GM21529 (cell line): ENCODE measurements at regions not wholly inside any gene's neighbourhood (a gene's known extent, or its start where the extent isn't known, plus 50 kb on each side); places are given as distances from the start of the nearest gene placed in this dataset.

Experiments
- ATAC-seq: cut with Tn5 transposase; IDR thresholded peaks from one replicate; pipeline ENCODE4 v1.9.1; 2021; ENCODE audit not compliant: unreplicated experiment

GRCh38 chr12:28876196-28876798 lies 272.8 kb upstream of the FAR2 start:
- ATAC-seq, result no peak

GRCh38 chr12:28877854-28878253 lies 271.2 kb upstream of the FAR2 start:
- no peak for ATAC-seq

GRCh38 chr12:28878629-28879028 lies 270.4 kb upstream of the FAR2 start:
- ATAC-seq, result no peak

GRCh38 chr12:28879379-28879778 lies 269.7 kb upstream of the FAR2 start:
- peak; percentile 85 for ATAC-seq

GRCh38 chr12:28882444-28882843 lies 266.6 kb upstream of the FAR2 start:
- ATAC-seq, result no peak

GRCh38 chr12:28883406-28883997 lies 265.6 kb upstream of the FAR2 start:
- no peak for ATAC-seq

- no peak for ATAC-seq
These were observed 264.0 kb upstream of the FAR2 start for GRCh38 chr12:28884904-28885679.

- no peak for ATAC-seq
These were observed 263.1 kb upstream of the FAR2 start for GRCh38 chr12:28885928-28886327.

- ATAC-seq, result no peak
These were observed 261.6 kb upstream of the FAR2 start for GRCh38 chr12:28887461-28887990.

- no peak for ATAC-seq
These were observed 258.4 kb upstream of the FAR2 start for GRCh38 chr12:28890664-28891063.

- no peak for ATAC-seq
These were observed 258.0 kb upstream of the FAR2 start for GRCh38 chr12:28891126-28891525.

- no peak for ATAC-seq
These were observed 255.7 kb upstream of the FAR2 start for GRCh38 chr12:28893365-28893764.

- no peak for ATAC-seq
These were observed 255.2 kb upstream of the FAR2 start for GRCh38 chr12:28893856-28894255.

- ATAC-seq, result no peak
These were observed 252.7 kb upstream of the FAR2 start for GRCh38 chr12:28896421-28896820.

- ATAC-seq, result no peak
These were observed 251.0 kb upstream of the FAR2 start for GRCh38 chr12:28898038-28898437.

GRCh38 chr12:28899951-28900350 lies 249.1 kb upstream of the FAR2 start:
- ATAC-seq, result no peak

- ATAC-seq, result no peak
These were observed 243.7 kb upstream of the FAR2 start for GRCh38 chr12:28905220-28905955.

GRCh38 chr12:28908646-28909045 lies 240.4 kb upstream of the FAR2 start:
- no peak for ATAC-seq

- no peak for ATAC-seq
These were observed 239.8 kb upstream of the FAR2 start for GRCh38 chr12:28909291-28909690.

- ATAC-seq, result no peak
These were observed 223.2 kb upstream of the FAR2 start for GRCh38 chr12:28925719-28926376.

- no peak for ATAC-seq
These were observed 218.4 kb upstream of the FAR2 start for GRCh38 chr12:28930704-28931103.
